ENCODE measurements at regions not wholly inside any gene's neighbourhood (a gene's known extent, or its start where the extent isn't known, plus 50 kb on each side); places are given as distances from the start of the nearest gene placed in this dataset.
"Not testable (repeated sequence)": the region's sequence is repeated elsewhere in the genome, so short reads cannot be mapped to it uniquely, and the experiment has no call there.

- DNase-seq (ENCODE audit: low spot score) = no peak
- Histone ChIP-seq H3K9me3 (ENCODE audit: low read depth, low read length, poor library complexity, severe bottlenecking) (no peaks in the 10 kb centered on the region), H3K4me1 (ENCODE audit: insufficient read depth, low read length, poor library complexity, severe bottlenecking) (no peaks in the 10 kb centered on the region), H3K4me3 (ENCODE audit: low read depth, low read length, poor library complexity, severe bottlenecking) (no peak overlapping the region), H3K27me3 (replicated peaks; ENCODE audit: insufficient read depth, low read depth, low read length, poor library complexity) (no peaks in the 10 kb centered on the region), H3K27ac (ENCODE audit: low read depth, low read length, poor library complexity, severe bottlenecking) (no peak overlapping the region), H3K36me3 (ENCODE audit: insufficient read depth, low read length, poor library complexity, severe bottlenecking) (no peaks in the 10 kb centered on the region)
- ChIA-PET POLR2A (ENCODE audit: low non-redundant PET) (no interaction called here), CTCF (no interaction called here)
- TF ChIP-seq, protein P1, sequence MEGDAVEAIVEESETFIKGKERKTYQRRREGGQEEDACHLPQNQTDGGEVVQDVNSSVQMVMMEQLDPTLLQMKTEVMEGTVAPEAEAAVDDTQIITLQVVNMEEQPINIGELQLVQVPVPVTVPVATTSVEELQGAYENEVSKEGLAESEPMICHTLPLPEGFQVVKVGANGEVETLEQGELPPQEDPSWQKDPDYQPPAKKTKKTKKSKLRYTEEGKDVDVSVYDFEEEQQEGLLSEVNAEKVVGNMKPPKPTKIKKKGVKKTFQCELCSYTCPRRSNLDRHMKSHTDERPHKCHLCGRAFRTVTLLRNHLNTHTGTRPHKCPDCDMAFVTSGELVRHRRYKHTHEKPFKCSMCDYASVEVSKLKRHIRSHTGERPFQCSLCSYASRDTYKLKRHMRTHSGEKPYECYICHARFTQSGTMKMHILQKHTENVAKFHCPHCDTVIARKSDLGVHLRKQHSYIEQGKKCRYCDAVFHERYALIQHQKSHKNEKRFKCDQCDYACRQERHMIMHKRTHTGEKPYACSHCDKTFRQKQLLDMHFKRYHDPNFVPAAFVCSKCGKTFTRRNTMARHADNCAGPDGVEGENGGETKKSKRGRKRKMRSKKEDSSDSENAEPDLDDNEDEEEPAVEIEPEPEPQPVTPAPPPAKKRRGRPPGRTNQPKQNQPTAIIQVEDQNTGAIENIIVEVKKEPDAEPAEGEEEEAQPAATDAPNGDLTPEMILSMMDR (conservative IDR thresholded peaks at IDR 0.05; ENCODE audit: low read depth, low read length) = no peak
- intact Hi-C loops (cut with micrococcal nuclease; ENCODE audit: unreplicated experiment) = no loop called here
- BruUV-seq (replicated peaks) = no TSS peak
Measured at GRCh38 chr10:28909875-28910274, 232.6 kb downstream of the BAMBI start.

- ChIA-PET POLR2A (ENCODE audit: low non-redundant PET) (interaction anchor here (0.7 kb wide), 1 partner anchor 17 kb away, joined by 3 read pairs; no protein-coding TSS in a partner anchor), CTCF (no interaction called here)
- H3K36me3 ChIP-seq (ENCODE audit: insufficient read depth, low read length, poor library complexity, severe bottlenecking) = no peaks in the 10 kb centered on the region
- no peak overlapping the region for H3K4me3 ChIP-seq (ENCODE audit: low read depth, low read length, poor library complexity, severe bottlenecking)
- no peak for DNase-seq (ENCODE audit: low spot score)
- no TSS peak for BruUV-seq (replicated peaks)
- intact Hi-C loops (cut with micrococcal nuclease; ENCODE audit: unreplicated experiment) = no loop called here
- no peaks in the 10 kb centered on the region for H3K4me1 ChIP-seq (ENCODE audit: insufficient read depth, low read length, poor library complexity, severe bottlenecking)
- no peaks in the 10 kb centered on the region for H3K27me3 ChIP-seq (replicated peaks; ENCODE audit: insufficient read depth, low read depth, low read length, poor library complexity)
- no peak overlapping the region for H3K27ac ChIP-seq (ENCODE audit: low read depth, low read length, poor library complexity, severe bottlenecking)
- no peaks in the 10 kb centered on the region for H3K9me3 ChIP-seq (ENCODE audit: low read depth, low read length, poor library complexity, severe bottlenecking)
- no peak for TF ChIP-seq EZH2 (IDR thresholded peaks at IDR 0.05; ENCODE audit: borderline replicate concordance, low read depth, low read length, poor library complexity, severe bottlenecking)
- TF ChIP-seq, protein P1 (conservative IDR thresholded peaks at IDR 0.05; ENCODE audit: low read depth, low read length) = no peak
Measured at GRCh38 chr10:28910956-28911355, 233.6 kb downstream of the BAMBI start.

GRCh38 chr10:28911511-28911910 lies 234.2 kb downstream of the BAMBI start:
- CTCF ChIA-PET; H3K4me3 ChIP-seq (ENCODE audit: low read depth, low read length, poor library complexity, severe bottlenecking); H3K27me3 ChIP-seq (replicated peaks; ENCODE audit: insufficient read depth, low read depth, low read length, poor library complexity); H3K36me3 ChIP-seq (ENCODE audit: insufficient read depth, low read length, poor library complexity, severe bottlenecking); H3K4me1 ChIP-seq (ENCODE audit: insufficient read depth, low read length, poor library complexity, severe bottlenecking); POLR2A ChIA-PET (ENCODE audit: low non-redundant PET); H3K9me3 ChIP-seq (ENCODE audit: low read depth, low read length, poor library complexity, severe bottlenecking); BruUV-seq (replicated peaks); DNase-seq (ENCODE audit: low spot score); H3K27ac ChIP-seq (ENCODE audit: low read depth, low read length, poor library complexity, severe bottlenecking); intact Hi-C loops (cut with micrococcal nuclease; ENCODE audit: unreplicated experiment): not testable (repeated sequence)

DNA sequence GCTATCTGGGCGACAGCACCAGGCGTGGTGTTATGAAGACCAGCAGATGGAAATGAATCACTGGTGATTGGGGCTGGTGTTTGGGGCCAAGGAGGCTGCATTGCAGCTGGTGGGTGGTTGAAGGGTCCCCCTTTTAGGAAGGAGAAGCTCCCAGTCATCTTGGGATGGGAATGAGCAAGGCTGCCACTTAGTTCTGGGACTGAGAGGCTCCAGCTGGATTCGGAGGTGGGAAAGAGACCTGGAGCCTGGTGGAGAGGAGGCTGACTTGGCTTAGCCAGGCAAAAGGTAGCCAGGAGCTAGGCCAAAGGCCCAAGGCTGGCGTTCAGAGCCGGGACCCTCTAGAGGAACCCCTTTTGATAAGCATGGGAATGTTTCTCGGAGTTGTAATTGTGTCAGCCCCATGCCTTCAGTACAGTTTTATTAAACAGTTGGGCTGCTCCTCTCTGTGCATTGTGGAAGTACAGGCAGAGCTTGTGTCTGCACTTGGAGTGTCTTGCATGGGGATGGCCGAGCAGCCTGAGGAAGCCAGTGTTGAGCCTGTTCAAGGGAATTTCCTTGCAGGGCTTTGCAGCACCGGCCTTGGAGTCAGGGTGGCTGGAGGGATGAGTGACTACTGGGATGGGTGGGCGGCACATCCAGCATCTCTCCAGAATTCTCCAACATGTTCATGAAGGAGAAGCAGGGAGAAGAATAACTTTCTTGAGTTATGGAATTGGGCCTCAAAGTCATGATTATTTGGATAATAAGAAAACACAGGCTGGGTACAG lies 234.9 kb downstream of the BAMBI start:
- no TSS peak for BruUV-seq (replicated peaks)
- TF ChIP-seq EZH2 (IDR thresholded peaks at IDR 0.05; ENCODE audit: borderline replicate concordance, low read depth, low read length, poor library complexity, severe bottlenecking) = no peak
- TF ChIP-seq, protein P1 (conservative IDR thresholded peaks at IDR 0.05; ENCODE audit: low read depth, low read length) = no peak
- POLR2A ChIA-PET (ENCODE audit: low non-redundant PET) = no interaction called here
- intact Hi-C loops (cut with micrococcal nuclease; ENCODE audit: unreplicated experiment) = no loop called here
- Histone ChIP-seq H3K36me3 (ENCODE audit: insufficient read depth, low read length, poor library complexity, severe bottlenecking) (no peaks in the 10 kb centered on the region), H3K27ac (ENCODE audit: low read depth, low read length, poor library complexity, severe bottlenecking) (no peak overlapping the region), H3K27me3 (replicated peaks; ENCODE audit: insufficient read depth, low read depth, low read length, poor library complexity) (no peaks in the 10 kb centered on the region), H3K9me3 (ENCODE audit: low read depth, low read length, poor library complexity, severe bottlenecking) (no peaks in the 10 kb centered on the region), H3K4me3 (ENCODE audit: low read depth, low read length, poor library complexity, severe bottlenecking) (no peak overlapping the region), H3K4me1 (ENCODE audit: insufficient read depth, low read length, poor library complexity, severe bottlenecking) (no peaks in the 10 kb centered on the region)
- CTCF ChIA-PET = no interaction called here
- no peak for DNase-seq (ENCODE audit: low spot score)

All from A673 (cell line).